NCI-H460 (cell line): ENCODE measurements at regions not wholly inside any gene's neighbourhood (a gene's known extent, or its start where the extent isn't known, plus 50 kb on each side); places are given as distances from the start of the nearest gene placed in this dataset.

Experiments used
- DNase-seq: peaks from one replicate; pipeline ENCODE4 v3.0.0-alpha.2; 2016; ENCODE audit warnings: low read depth; ENCODE audit errors: extremely low read depth

GRCh38 chr14:98847521-98848468 lies 424.2 kb downstream of the BCL11B start:
- no peak for DNase-seq

GRCh38 chr14:98853063-98853729 lies 418.8 kb downstream of the BCL11B start:
- no peak for DNase-seq

GRCh38 chr14:98855926-98856715 lies 415.9 kb downstream of the BCL11B start:
- no peak for DNase-seq

GRCh38 chr14:98858158-98858557 lies 413.8 kb downstream of the BCL11B start:
- DNase-seq: no peak

DNA sequence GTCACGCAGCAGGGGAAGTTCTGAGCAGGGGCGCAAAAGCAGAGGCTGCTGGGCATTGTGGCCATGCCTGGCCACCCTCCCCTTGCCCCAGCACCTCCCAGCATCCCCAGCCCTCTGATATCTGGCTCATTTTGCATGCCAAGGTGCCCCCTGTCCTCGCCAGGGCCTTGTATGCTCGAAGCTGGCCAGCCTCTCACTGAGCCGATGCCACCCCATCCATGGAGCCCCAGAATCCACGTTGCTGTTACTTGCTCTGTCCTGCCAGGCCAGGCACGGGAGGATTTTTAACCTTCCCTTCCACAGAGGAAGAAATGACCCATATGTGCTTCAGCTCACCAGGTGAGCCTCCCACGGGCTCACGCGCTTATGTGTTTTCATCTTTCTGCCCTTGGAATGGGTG lies 413.4 kb downstream of the BCL11B start:
- no peak for DNase-seq

- DNase-seq: no peak
Observed at GRCh38 chr14:98859301-98859700, 412.7 kb downstream of the BCL11B start.

DNA sequence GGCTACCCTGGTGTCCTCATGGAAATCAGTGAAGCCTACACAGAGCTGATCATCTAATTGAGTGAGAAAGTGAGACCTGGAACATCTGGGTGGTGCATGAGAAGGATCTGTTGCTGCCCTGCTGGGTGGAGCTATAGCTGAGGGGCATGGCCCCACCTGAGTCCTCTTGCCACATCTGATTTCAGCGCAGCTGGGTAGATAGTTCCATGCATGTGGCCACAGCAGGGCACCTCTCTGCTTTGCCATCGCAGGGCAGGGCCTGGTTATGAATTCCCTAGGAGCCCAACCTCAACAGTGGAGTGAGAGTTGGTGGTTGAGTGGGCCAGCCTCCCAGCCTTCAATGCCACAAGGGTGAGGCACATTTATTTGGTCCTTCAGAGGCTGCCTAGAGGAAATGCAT lies 407.8 kb downstream of the BCL11B start:
- no peak for DNase-seq

DNA sequence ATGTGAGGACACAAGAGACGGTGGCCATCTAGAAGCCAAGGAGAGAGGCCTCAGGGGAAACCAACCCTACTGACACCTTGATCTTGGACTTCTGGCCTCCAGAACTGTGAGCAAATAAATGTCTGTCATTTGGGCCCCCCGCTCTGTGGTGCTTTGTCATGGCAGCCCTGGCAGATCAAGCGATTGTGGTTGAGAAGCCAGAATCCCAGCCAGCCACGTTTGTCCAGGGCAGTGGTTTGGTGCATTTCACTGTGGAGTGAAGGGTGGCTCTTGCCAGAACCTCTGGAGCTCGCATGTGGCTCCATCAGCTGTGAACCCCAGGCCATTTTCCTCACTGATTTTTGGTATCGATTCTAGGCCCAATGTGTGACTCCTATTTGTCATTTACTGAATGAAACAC lies 404.9 kb downstream of the BCL11B start:
- no peak for DNase-seq

GRCh38 chr14:98867726-98868125 lies 404.3 kb downstream of the BCL11B start:
- no peak for DNase-seq

- no peak for DNase-seq
Observed at GRCh38 chr14:98868866-98869265, 403.1 kb downstream of the BCL11B start.

GRCh38 chr14:98871796-98872195 lies 400.2 kb downstream of the BCL11B start:
- no peak for DNase-seq

GRCh38 chr14:98877065-98877464 lies 394.9 kb downstream of the BCL11B start:
- DNase-seq: no peak

GRCh38 chr14:98878282-98878681 lies 393.7 kb downstream of the BCL11B start:
- no peak for DNase-seq

GRCh38 chr14:98886982-98887381 lies 385.0 kb downstream of the BCL11B start:
- no peak for DNase-seq

GRCh38 chr14:98888281-98888680 lies 383.7 kb downstream of the BCL11B start:
- no peak for DNase-seq

DNA sequence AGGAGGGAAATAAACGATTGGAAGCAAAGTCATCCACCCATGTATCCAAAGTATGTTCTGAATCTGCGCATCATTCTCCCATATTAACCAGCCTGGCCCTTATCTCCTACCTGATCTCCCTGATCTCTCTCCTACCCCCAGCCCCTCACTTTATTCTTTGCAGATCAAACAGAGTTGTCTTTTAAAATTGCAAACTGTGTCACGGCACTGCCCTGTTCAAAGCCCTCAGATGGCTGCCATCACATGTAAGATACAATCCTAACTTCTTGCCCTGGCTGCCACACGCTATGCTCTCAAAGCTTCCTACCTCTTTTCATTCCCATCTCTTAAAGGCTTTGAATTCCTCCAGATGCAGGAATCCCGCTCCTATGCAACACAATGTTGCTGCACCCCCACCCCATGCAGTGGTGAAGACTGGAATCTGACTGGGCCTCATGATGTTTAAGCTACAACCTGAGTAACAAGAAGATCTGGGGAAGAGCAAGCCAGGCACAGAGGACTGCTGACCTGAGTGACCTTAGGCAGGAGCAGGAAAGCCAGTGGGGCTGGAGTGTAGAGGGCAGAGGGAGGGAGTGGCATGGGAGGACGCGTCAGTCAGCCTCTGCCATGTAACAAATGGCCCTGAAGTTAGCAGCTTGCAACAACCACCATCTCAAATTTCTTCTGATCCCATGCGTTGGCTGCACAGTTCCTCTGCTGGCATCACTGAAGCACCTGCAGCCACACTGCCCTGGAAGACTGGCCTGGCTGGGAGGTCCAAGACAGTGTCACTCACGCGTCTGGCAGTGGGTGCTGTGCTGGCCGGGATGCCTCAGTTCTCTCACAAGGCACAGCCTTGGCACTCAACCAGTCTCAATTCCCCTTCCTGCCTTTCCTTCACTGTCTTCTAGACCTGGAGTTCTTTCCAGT lies 382.8 kb downstream of the BCL11B start:
- no peak for DNase-seq

GRCh38 chr14:98889836-98890185 lies 382.2 kb downstream of the BCL11B start:
- no peak for DNase-seq

GRCh38 chr14:98890556-98891340 lies 381.2 kb downstream of the BCL11B start:
- DNase-seq: no peak

DNA sequence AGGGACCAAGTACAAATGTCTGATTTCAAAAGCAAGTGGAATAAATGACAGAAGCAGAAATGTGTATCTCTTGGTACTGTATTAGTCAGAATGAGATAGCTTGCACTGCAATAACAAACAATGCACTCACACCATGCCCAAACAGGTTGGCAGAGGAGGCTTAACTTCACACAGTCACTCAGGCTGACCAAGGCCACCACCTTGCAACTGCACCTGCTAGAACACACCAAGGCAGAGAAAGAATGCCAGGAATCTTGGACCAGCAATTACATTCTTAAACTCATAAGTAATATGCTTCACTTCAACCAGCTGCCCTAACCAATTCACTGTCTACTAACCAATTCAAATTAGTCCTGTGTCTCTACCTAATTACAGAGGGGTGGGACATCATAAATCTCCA lies 378.3 kb downstream of the BCL11B start:
- DNase-seq: no peak
